ENCODE measurements at regions not wholly inside any gene's neighbourhood (a gene's known extent, or its start where the extent isn't known, plus 50 kb on each side); places are given as distances from the start of the nearest gene placed in this dataset.

DNA sequence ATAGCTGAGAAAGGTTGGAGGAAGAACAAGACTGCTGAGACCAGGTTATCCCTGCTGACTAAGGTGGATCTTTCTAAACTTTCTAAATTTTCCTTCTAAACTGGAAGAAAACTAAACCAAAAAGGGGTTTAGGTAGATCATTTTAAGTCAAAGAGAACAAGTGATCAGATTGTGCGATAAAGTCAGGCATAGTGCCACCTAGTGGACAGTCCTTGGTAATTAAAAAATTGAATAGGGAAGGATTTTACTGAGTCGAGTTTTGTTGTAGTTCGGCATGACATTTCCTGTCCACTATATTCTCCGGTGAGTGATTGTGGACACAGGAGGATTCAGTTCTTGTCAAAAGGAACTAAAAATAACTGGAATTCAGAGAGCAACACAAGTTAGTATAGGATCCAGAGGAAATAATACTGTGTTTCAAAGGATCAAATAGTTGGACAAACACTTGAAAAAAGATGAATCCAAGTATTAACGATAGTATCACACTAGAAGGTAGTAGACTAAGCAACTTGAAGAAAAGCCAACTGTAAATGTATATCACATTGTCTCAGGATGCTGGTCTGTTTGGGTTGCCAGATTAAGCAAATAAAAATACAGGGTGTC, 1236.4 kb downstream of the FAM181B start:
- TF ChIP-seq, protein P1, sequence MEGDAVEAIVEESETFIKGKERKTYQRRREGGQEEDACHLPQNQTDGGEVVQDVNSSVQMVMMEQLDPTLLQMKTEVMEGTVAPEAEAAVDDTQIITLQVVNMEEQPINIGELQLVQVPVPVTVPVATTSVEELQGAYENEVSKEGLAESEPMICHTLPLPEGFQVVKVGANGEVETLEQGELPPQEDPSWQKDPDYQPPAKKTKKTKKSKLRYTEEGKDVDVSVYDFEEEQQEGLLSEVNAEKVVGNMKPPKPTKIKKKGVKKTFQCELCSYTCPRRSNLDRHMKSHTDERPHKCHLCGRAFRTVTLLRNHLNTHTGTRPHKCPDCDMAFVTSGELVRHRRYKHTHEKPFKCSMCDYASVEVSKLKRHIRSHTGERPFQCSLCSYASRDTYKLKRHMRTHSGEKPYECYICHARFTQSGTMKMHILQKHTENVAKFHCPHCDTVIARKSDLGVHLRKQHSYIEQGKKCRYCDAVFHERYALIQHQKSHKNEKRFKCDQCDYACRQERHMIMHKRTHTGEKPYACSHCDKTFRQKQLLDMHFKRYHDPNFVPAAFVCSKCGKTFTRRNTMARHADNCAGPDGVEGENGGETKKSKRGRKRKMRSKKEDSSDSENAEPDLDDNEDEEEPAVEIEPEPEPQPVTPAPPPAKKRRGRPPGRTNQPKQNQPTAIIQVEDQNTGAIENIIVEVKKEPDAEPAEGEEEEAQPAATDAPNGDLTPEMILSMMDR (conservative IDR thresholded peaks at IDR 0.05; ENCODE audit: low read depth, low read length), result peak; percentile 83
- no peak for TF ChIP-seq EZH2 (IDR thresholded peaks at IDR 0.05; ENCODE audit: low read length, unreplicated experiment)

Measured in PC-3 (cell line).